ENCODE measurements at regions not wholly inside any gene's neighbourhood (a gene's known extent, or its start where the extent isn't known, plus 50 kb on each side); places are given as distances from the start of the nearest gene placed in this dataset.
"Not testable (repeated sequence)": the region's sequence is repeated elsewhere in the genome, so short reads cannot be mapped to it uniquely, and the experiment has no call there.

DNA sequence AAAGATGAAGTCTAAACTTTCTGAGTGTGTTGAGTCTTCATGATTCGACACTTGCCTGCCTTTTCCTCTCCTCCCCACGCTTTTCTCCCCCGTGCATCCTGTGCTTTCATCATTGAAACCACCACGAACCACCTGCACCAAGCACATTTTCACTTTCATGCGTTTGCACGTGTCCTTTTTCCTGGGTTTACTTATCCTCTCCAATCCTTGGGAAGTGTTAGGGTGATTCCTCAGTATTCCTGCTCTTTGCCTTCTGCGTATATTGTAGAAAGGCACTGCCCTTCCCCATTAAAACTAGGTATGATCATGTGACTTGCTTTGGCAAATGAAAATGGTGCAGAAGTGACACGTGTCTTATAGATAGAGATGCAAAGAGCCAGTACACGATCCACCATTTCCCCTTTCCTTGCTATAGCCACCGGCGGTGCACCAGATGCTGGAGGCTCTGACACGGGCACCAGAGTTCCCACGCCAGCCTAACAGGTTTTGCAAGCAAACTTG, 106.6 kb downstream of the BRMS1L start:
- DNase-seq: no peak

DNA sequence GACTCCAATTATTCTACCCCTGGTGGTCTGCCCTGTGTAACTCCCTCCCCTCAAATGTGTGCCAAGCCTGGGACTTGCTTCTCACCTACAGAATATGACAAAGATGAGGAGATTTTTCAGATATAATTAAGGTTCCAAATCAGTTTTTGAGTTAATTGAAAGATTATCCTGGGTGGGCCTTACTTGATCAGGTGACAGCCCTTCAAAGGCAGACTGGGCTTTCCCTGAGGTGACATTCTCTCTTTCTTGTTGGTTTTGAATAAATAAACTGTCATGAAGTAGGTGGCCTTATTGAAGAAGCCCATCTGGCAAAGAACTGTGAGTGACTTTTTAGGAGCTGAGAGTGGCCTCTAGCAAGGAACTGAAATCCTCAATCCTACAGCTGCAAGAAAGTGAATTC, 106.0 kb downstream of the BRMS1L start:
- DNase-seq: no peak

- no peak for DNase-seq
Observed at GRCh38 chr14:35931346-35931745, 105.2 kb downstream of the BRMS1L start.

DNA sequence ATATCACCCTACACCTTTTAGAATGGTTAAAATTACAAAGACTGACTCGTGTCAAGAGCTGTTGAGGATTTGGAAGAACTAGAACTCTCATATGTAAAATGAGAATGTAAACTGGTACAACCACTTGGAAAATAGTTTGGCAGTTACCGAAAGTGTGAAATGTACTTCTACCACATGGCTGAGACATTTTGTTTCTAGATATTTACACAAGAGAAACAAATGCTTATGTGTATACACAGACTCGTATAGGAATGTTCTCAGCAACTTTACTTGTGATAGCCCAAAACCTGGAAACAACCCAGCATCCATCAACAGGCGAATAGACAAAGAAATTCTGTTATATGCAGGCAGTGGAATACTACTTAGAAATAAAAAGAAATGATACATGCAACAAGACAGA, 103.0 kb downstream of the BRMS1L start:
- DNase-seq: no peak

GRCh38 chr14:35927727-35928126, 101.6 kb downstream of the BRMS1L start:
- no peak for DNase-seq

DNA sequence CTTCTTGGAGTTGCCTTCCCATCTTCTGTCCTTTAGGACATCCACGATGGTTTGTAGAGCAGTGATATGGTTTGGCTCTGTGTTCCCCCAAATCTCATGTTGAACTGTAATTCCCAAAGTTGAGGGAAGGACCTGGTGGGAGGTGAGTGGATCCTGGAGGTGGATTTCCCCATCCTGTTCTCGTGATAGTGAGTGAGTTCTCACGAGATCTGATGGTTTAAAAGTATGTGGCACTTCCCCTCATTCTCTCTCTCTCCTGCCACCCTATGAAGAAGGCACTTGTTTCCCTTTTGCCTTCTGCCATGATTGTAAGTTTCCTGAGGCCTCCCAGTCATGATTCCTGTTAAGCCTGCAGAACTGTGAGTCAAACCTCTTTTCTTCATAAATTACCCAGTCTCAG, 99.2 kb downstream of the BRMS1L start:
- no peak for DNase-seq

GRCh38 chr14:35922590-35922989, 96.5 kb downstream of the BRMS1L start:
- not testable (repeated sequence) for DNase-seq

- no peak for DNase-seq
Observed at GRCh38 chr14:35921745-35922144, 95.6 kb downstream of the BRMS1L start.
